Fibroblast of villous mesenchyme (primary cell): ENCODE measurements at regions not wholly inside any gene's neighbourhood (a gene's known extent, or its start where the extent isn't known, plus 50 kb on each side); places are given as distances from the start of the nearest gene placed in this dataset.

Source experiments
- DNase-seq: peaks from one replicate; pipeline ENCODE4 v3.0.0-alpha.2; 2010; ENCODE audit warnings: low read depth
- H3K4me3 ChIP-seq: 2 replicates; pipeline ENCODE4 v1.5.1; 2011; ENCODE audit warnings: low read depth, mild to moderate bottlenecking, low read length
- CTCF ChIP-seq: IDR thresholded peaks from 2 replicates; pipeline ENCODE4 v1.5.1; 2012; ENCODE audit warnings: low read depth, mild to moderate bottlenecking, low read length; ENCODE audit not compliant: insufficient read depth

GRCh38 chr19:28319918-28320317 lies 893.0 kb downstream of the UQCRFS1 start:
- no peak for TF ChIP-seq CTCF
- no peak for DNase-seq
- H3K4me3 ChIP-seq, result no peak overlapping the region

DNA sequence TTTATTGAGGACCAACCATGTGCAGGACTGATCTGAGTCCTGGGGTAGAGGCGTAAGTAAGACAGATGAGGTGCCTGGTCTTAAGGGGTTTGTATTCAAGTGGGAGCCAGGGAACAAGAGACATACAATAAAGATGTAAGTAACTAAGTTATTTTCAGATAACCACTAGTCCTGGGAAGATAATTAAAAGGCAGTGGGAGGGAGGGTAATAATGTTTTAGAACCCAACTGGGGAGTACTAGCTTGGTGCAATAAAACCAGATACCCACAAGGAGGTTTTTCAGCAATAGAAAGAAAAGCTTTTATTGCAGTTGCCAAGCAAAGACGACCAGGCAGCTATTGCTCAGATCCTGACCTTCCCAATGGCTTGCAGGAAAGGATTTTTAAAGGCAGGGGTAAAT lies 893.7 kb downstream of the UQCRFS1 start:
- no peak for DNase-seq
- no peak overlapping the region for H3K4me3 ChIP-seq
- TF ChIP-seq CTCF, result no peak

DNA sequence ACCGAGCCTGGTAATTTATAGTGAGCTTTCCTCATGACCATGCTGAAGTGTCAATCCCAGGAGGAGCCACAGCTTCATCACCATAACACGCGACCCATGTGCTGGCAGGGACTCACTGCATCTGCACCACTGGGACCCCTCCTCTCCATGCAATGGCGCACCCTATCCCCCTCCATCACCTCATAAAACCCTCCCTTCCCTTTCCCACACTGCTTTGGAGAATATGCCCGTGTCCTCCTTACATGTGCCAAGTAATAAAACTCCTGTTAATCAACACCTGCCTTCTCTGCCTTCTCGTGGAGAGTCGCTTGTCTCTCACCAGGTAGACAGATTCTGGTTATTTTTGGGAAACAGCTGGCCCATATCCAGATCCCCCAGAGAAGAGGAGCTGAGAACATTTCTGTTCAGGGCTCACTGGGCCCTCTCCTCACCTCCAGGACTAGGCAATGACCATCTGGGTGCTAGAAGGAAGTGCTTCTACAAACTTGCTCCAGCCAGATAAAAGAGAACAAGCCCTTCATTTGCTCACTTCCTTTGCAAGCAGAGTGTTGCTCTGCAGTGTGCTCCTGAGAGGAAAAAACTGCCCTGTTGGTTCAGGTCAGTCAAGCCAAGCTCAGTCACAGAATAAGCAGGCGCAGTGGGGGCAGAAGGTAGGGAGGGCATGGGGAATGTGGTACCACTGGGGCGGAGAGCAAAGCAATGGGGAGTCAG lies 894.3 kb downstream of the UQCRFS1 start:
- H3K4me3 ChIP-seq, result no peak overlapping the region
- DNase-seq, result no peak
- no peak for TF ChIP-seq CTCF

- no peak overlapping the region for H3K4me3 ChIP-seq
- no peak for TF ChIP-seq CTCF
- no peak for DNase-seq
Measured at GRCh38 chr19:28316464-28316863, 896.5 kb downstream of the UQCRFS1 start.

- DNase-seq, result no peak
- no peak for TF ChIP-seq CTCF
- no peak overlapping the region for H3K4me3 ChIP-seq
Measured at GRCh38 chr19:28314756-28315155, 898.2 kb downstream of the UQCRFS1 start.

- no peak for TF ChIP-seq CTCF
- H3K4me3 ChIP-seq, result no peak overlapping the region
- DNase-seq, result no peak
Measured at GRCh38 chr19:28314287-28314686, 898.7 kb downstream of the UQCRFS1 start.

GRCh38 chr19:28313633-28314032 lies 899.3 kb downstream of the UQCRFS1 start:
- DNase-seq, result peak; percentile 60

More at GRCh38 chr19:28313633-28314032, 899.3 kb downstream of the UQCRFS1 start:
- H3K4me3 ChIP-seq, result no peak overlapping the region
- no peak for TF ChIP-seq CTCF
